H1 (cell line): ENCODE measurements at regions not wholly inside any gene's neighbourhood (a gene's known extent, or its start where the extent isn't known, plus 50 kb on each side); places are given as distances from the start of the nearest gene placed in this dataset.

Source experiments
- CTCF ChIA-PET: fragments of 300-600 bp; sonication (Branson Sonifier 250); formaldehyde crosslinking; loops from one replicate; lab custom pipeline; 2021; ENCODE audit not compliant: partially characterized antibody; lab: Charles Lee
- POLR2A ChIA-PET: fragments of 300-600 bp; sonication (Branson Sonifier 250); formaldehyde crosslinking; loops from one replicate; lab custom pipeline; 2021; ENCODE audit warnings: inconsistent platforms; ENCODE audit not compliant: partially characterized antibody; lab: Charles Lee
- DNase-seq, 2 experiments: peaks; one replicate each; pipeline versions ENCODE4 v3.0.0 to v3.0.0-alpha.2; 2010 to 2022; ENCODE audit warnings: low spot score in 2 of 2, low read depth in 1 of 2, mixed read lengths in 1 of 2
- FAIRE-seq: peaks from 2 replicates; lab custom pipeline; 2011; peaks lifted over from hg19 to GRCh38; lab: Jason Lieb, UNC
- H2AFZ ChIP-seq: 2 replicates; pipeline ENCODE4 v1.8.1; 2012; ENCODE audit warnings: low read length, inconsistent platforms
- H2AK5ac ChIP-seq: 2 replicates; pipeline ENCODE4 v1.6.1; 2013; ENCODE audit warnings: low read depth, low read length
- H2BK120ac ChIP-seq: replicated peaks from 2 replicates; pipeline ENCODE3; 2013; ENCODE audit warnings: low read depth, low read length, inconsistent platforms
- H2BK12ac ChIP-seq: 2 replicates; pipeline ENCODE4 v1.6.1; 2013; ENCODE audit warnings: low read depth, low read length
- H2BK15ac ChIP-seq: 2 replicates; pipeline ENCODE4 v1.6.1; 2013; ENCODE audit warnings: low read length
- H2BK20ac ChIP-seq: 2 replicates; pipeline ENCODE4 v1.6.1; 2013; ENCODE audit warnings: low read length
- H2BK5ac ChIP-seq: 2 replicates; pipeline ENCODE4 v1.6.1; 2013; ENCODE audit warnings: low read depth, low read length
- H3K14ac ChIP-seq: 2 replicates; pipeline ENCODE4 v1.6.1; 2013; ENCODE audit warnings: inconsistent platforms; ENCODE audit not compliant: insufficient read length
- H3K18ac ChIP-seq: 2 replicates; pipeline ENCODE4 v1.6.1; 2013; ENCODE audit warnings: low read length; ENCODE audit errors: extremely low read depth
- H3K23ac ChIP-seq: 2 replicates; pipeline ENCODE4 v1.6.1; 2013; ENCODE audit warnings: inconsistent platforms; ENCODE audit not compliant: insufficient read length
- H3K23me2 ChIP-seq: 2 replicates; pipeline ENCODE4 v1.6.1; 2013; ENCODE audit warnings: low read depth, low read length
- H3K27ac ChIP-seq: 2 replicates; pipeline ENCODE4 v1.6.1; 2011; ENCODE audit warnings: low read depth, low read length, inconsistent platforms
- H3K27me3 ChIP-seq, 4 experiments: replicated peaks in 1 of 4; 1 replicate in 1 of 4; 2 replicates in 3 of 4; pipeline versions ENCODE4 v1.6.1 to v1.8.1; 2011 to 2013; ENCODE audit warnings: low read length in 3 of 4, mild to moderate bottlenecking in 3 of 4, inconsistent platforms in 2 of 4, mixed read lengths in 2 of 4, moderate library complexity in 1 of 4; ENCODE audit not compliant: control insufficient read depth in 3 of 4, insufficient read depth in 3 of 4; ENCODE audit errors: extremely low read depth in 1 of 4
- H3K36me3 ChIP-seq, 4 experiments: 2 replicates each; pipeline versions ENCODE4 v1.6.1 to v1.8.1; 2011 to 2013; ENCODE audit warnings: mild to moderate bottlenecking in 4 of 4, low read length in 3 of 4, moderate library complexity in 2 of 4, control low read depth in 1 of 4, inconsistent platforms in 1 of 4; ENCODE audit not compliant: insufficient read depth in 4 of 4, control insufficient read depth in 2 of 4
- H3K4ac ChIP-seq: replicated peaks from 2 replicates; pipeline ENCODE3; 2013; ENCODE audit warnings: low read length, low read depth, mixed read lengths, inconsistent platforms; ENCODE audit not compliant: insufficient read length
- H3K4me1 ChIP-seq, 4 experiments: replicated peaks in 1 of 4; 1 replicate in 1 of 4; 2 replicates in 3 of 4; pipeline versions ENCODE4 v1.6.1 to v1.8.1; 2011 to 2013; ENCODE audit warnings: low read length in 3 of 4, inconsistent platforms in 2 of 4, mixed read lengths in 1 of 4; ENCODE audit not compliant: insufficient read depth in 4 of 4, control insufficient read depth in 3 of 4
- H3K4me2 ChIP-seq, 2 experiments: 2 replicates each; pipeline versions ENCODE4 v1.6.1 to v1.8.1; 2011 to 2013; ENCODE audit warnings: low read depth in 2 of 2, low read length in 2 of 2, control low read depth in 1 of 2, inconsistent platforms in 1 of 2, mild to moderate bottlenecking in 1 of 2; ENCODE audit not compliant: insufficient read depth in 1 of 2
- H3K4me3 ChIP-seq, 4 experiments: fragments of 200-600, 300-600 bp in 1 of 4; sonication (generic), shearing (Covaris generic), sonication (Bioruptor Twin) in 1 of 4; 2 replicates each; pipeline versions ENCODE4 v1.5.1 to v1.8.1; 2011 to 2016; ENCODE audit warnings: low read length in 4 of 4, low read depth in 3 of 4, control low read depth in 2 of 4, inconsistent platforms in 2 of 4, mild to moderate bottlenecking in 2 of 4, mixed read lengths in 1 of 4, moderate library complexity in 1 of 4; ENCODE audit not compliant: insufficient read depth in 2 of 4; ENCODE audit errors: extremely low read depth in 1 of 4
- H3K56ac ChIP-seq: replicated peaks from 2 replicates; pipeline ENCODE3; 2013; ENCODE audit warnings: low read depth, mild to moderate bottlenecking, mixed read lengths, low read length, inconsistent platforms; ENCODE audit not compliant: insufficient read length
- H3K79me1 ChIP-seq: 2 replicates; pipeline ENCODE4 v1.6.1; 2013; ENCODE audit warnings: low read depth, low read length, control low read depth
- H3K79me2 ChIP-seq, 2 experiments: 2 replicates each; pipeline versions ENCODE4 v1.6.1 to v1.8.1; 2012 to 2013; ENCODE audit warnings: low read length in 2 of 2, mild to moderate bottlenecking in 2 of 2, inconsistent platforms in 1 of 2; ENCODE audit not compliant: insufficient read depth in 2 of 2, control insufficient read depth in 1 of 2
- H3K9ac ChIP-seq, 4 experiments: replicated peaks in 1 of 4; 1 replicate in 1 of 4; 2 replicates in 3 of 4; pipeline versions ENCODE4 v1.6.1 to v1.8.1; 2011 to 2013; ENCODE audit warnings: low read depth in 3 of 4, low read length in 3 of 4, control low read depth in 2 of 4, mild to moderate bottlenecking in 2 of 4, moderate library complexity in 2 of 4, inconsistent platforms in 1 of 4; ENCODE audit errors: extremely low read depth in 1 of 4
- H3K9me3 ChIP-seq, 2 experiments: 2 replicates each; pipeline versions ENCODE4 v1.6.1 to v1.8.1; 2012 to 2013; ENCODE audit warnings: mild to moderate bottlenecking in 2 of 2, moderate library complexity in 2 of 2, control low read depth in 1 of 2, inconsistent platforms in 1 of 2, low read depth in 1 of 2, low read length in 1 of 2, mixed read lengths in 1 of 2; ENCODE audit not compliant: insufficient read depth in 2 of 2
- H4K20me1 ChIP-seq, 2 experiments: replicated peaks in 1 of 2; 2 replicates each; pipeline versions ENCODE3 to v1.8.1; 2011 to 2013; ENCODE audit warnings: inconsistent platforms in 2 of 2, low read length in 2 of 2, mild to moderate bottlenecking in 1 of 2; ENCODE audit not compliant: insufficient read depth in 2 of 2, control insufficient read depth in 1 of 2
- H4K5ac ChIP-seq: 2 replicates; pipeline ENCODE4 v1.6.1; 2013; ENCODE audit warnings: low read length, low read depth, mixed read lengths, inconsistent platforms; ENCODE audit not compliant: insufficient read length
- H4K8ac ChIP-seq: 2 replicates; pipeline ENCODE4 v1.8.0; 2013; ENCODE audit warnings: mild to moderate bottlenecking, moderate library complexity, low read length, inconsistent platforms; ENCODE audit not compliant: insufficient read depth; ENCODE audit errors: extremely low read depth
- H4K91ac ChIP-seq: replicated peaks from 2 replicates; pipeline ENCODE3; 2013; ENCODE audit warnings: low read length, mixed read lengths, inconsistent platforms; ENCODE audit not compliant: insufficient read length
- CBX8 ChIP-seq: fragments of 300-800, 300-1000 bp; sonication (generic); IDR thresholded peaks from 2 replicates; pipeline ENCODE4 v1.7.1; 2016; ENCODE audit warnings: low read depth, low read length, borderline replicate concordance
- CEBPB ChIP-seq: IDR thresholded peaks from 2 replicates; pipeline ENCODE4 v1.6.1; 2012; ENCODE audit warnings: low read depth, low read length
- E2F6 ChIP-seq: IDR thresholded peaks from 2 replicates; pipeline ENCODE4 v1.6.1; 2012; ENCODE audit warnings: inconsistent platforms
- EGR1 ChIP-seq: IDR thresholded peaks from 2 replicates; pipeline ENCODE4 v1.6.1; 2011; ENCODE audit warnings: low read depth, low read length, borderline replicate concordance
- FOSL1 ChIP-seq: IDR thresholded peaks from 2 replicates; pipeline ENCODE4 v1.6.1; 2011; ENCODE audit warnings: mild to moderate bottlenecking, low read depth, low read length, moderate library complexity; ENCODE audit not compliant: insufficient read depth
- GTF2F1 ChIP-seq: IDR thresholded peaks from 2 replicates; pipeline ENCODE4 v1.6.1; 2012; ENCODE audit warnings: low read depth, low read length, improper control_type of control experiment, borderline replicate concordance
- JUN ChIP-seq: IDR thresholded peaks from 2 replicates; pipeline ENCODE4 v1.6.1; 2011; ENCODE audit warnings: low read depth, mild to moderate bottlenecking, improper control_type of control experiment, low read length
- KDM1A ChIP-seq: fragments of 200-600, 300-600 bp; sonication (generic); IDR thresholded peaks from 2 replicates; pipeline ENCODE4 v1.7.1; 2016; ENCODE audit warnings: mild to moderate bottlenecking, low read length, borderline replicate concordance
- NRF1 ChIP-seq: IDR thresholded peaks from 2 replicates; pipeline ENCODE4 v1.6.1; 2011; ENCODE audit warnings: mild to moderate bottlenecking, low read depth, low read length, improper control_type of control experiment
- POU5F1 ChIP-seq: IDR thresholded peaks from 2 replicates; pipeline ENCODE4 v1.6.1; 2011; ENCODE audit warnings: low read depth, mild to moderate bottlenecking, low read length, moderate library complexity
- SIN3A ChIP-seq, 2 experiments: IDR thresholded peaks in 1 of 2; conservative IDR thresholded peaks in 1 of 2; 2 replicates each; pipeline ENCODE4 v1.6.1; 2011 to 2012; ENCODE audit warnings: low read length in 2 of 2, improper control_type of control experiment in 1 of 2, low read depth in 1 of 2, mild to moderate bottlenecking in 1 of 2
- SIX5 ChIP-seq: IDR thresholded peaks from 2 replicates; pipeline ENCODE4 v1.6.1; 2011; ENCODE audit warnings: mild to moderate bottlenecking, low read depth, low read length
- SP4 ChIP-seq: IDR thresholded peaks from 2 replicates; pipeline ENCODE4 v1.6.1; 2012; ENCODE audit warnings: low read length, inconsistent platforms
- TAF1 ChIP-seq: IDR thresholded peaks from 2 replicates; pipeline ENCODE4 v1.6.1; 2011; ENCODE audit warnings: mild to moderate bottlenecking, low read depth, low read length
- TBP ChIP-seq: IDR thresholded peaks from 2 replicates; pipeline ENCODE4 v1.6.1; 2011; ENCODE audit warnings: low read depth, low read length, improper control_type of control experiment
- WGBS, 2 experiments: shearing (Covaris generic) in 1 of 2; methylation state at CpG; one replicate each; pipeline versions ENCODE4 v1.1.6 to v1.1.7; 2013 to 2015; ENCODE audit warnings: low lambda C conversion rate in 2 of 2, mixed read lengths in 2 of 2, inconsistent platforms in 1 of 2, low coverage in 1 of 2, missing lambda C conversion rate in 1 of 2; ENCODE audit not compliant: insufficient replicate concordance in 2 of 2, insufficient coverage in 1 of 2, insufficient read length in 1 of 2; ENCODE audit errors: extremely low coverage in 1 of 2, missing lambda C conversion rate in 1 of 2; 5-methylcytosine and 5-hydroxymethylcytosine counted together

GRCh38 chr6:126914172-126914571, 204.3 kb upstream of the RSPO3 start:
- no peak overlapping the region for H3K9ac ChIP-seq
- no peaks in the 10 kb centered on the region for H3K79me2 ChIP-seq
- no peak overlapping the region for H3K18ac ChIP-seq
- H3K56ac ChIP-seq, result no peak overlapping the region
- H3K4me1 ChIP-seq, result no peaks in the 10 kb centered on the region
- FAIRE-seq (no peak), DNase-seq (no peak)
- no peak overlapping the region for H3K4me2 ChIP-seq
- H3K27ac ChIP-seq, result no peak overlapping the region
- no peak overlapping the region for H3K14ac ChIP-seq
- H2AFZ ChIP-seq, result no peak overlapping the region
- WGBS, 2 experiments, result 94% methylated on average over 2 of the region's 2 CpGs; no CpG with 5 or more reads in 1 of the 2 experiments
- H3K4me3 ChIP-seq, result no peak overlapping the region
- no peaks in the 10 kb centered on the region for H4K20me1 ChIP-seq
- CTCF ChIA-PET, result interaction anchor here (0.9 kb wide), 1 partner anchor 13 kb away, joined by 3 read pairs; no protein-coding TSS in a partner anchor
- H3K23me2 ChIP-seq, result no peaks in the 10 kb centered on the region
- H4K8ac ChIP-seq, result no peak overlapping the region
- H2BK15ac ChIP-seq, result no peak overlapping the region
- H2BK20ac ChIP-seq, result no peak overlapping the region
- H3K9me3 ChIP-seq, result no peaks in the 10 kb centered on the region
- H2BK5ac ChIP-seq, result no peak overlapping the region
- POLR2A ChIA-PET, result no interaction called here
- H3K79me1 ChIP-seq, result no peaks in the 10 kb centered on the region
- no peak overlapping the region for H3K23ac ChIP-seq
- H2BK120ac ChIP-seq, result no peak overlapping the region
- H4K5ac ChIP-seq, result no peak overlapping the region
- no peaks in the 10 kb centered on the region for H3K36me3 ChIP-seq
- no peak overlapping the region for H4K91ac ChIP-seq
- H2AK5ac ChIP-seq, result no peak overlapping the region
- no peak overlapping the region for H2BK12ac ChIP-seq
- H3K4ac ChIP-seq, result no peak overlapping the region
- H3K27me3 ChIP-seq, result no peaks in the 10 kb centered on the region
- no peak for TF ChIP-seq EGR1
- TF ChIP-seq GTF2F1, result no peak
- no peak for TF ChIP-seq FOSL1
- no peak for TF ChIP-seq CBX8
- no peak for TF ChIP-seq SP4
- no peak for TF ChIP-seq SIN3A (conservative IDR thresholded peaks at IDR 0.05 in 1 of 2, IDR thresholded peaks at IDR 0.05 in 1 of 2; ENCODE audit: low read depth in 1 of 2, low read length in 2 of 2)
- no peak for TF ChIP-seq JUN
- TF ChIP-seq E2F6, result no peak
- TF ChIP-seq NRF1, result no peak
- no peak for TF ChIP-seq POU5F1
- TF ChIP-seq CEBPB, result no peak
- no peak for TF ChIP-seq TAF1
- TF ChIP-seq SIX5, result no peak
- TF ChIP-seq TBP, result no peak
- TF ChIP-seq KDM1A, result no peak
